Iris pigment epithelial cell (primary cell): ENCODE measurements at regions not wholly inside any gene's neighbourhood (a gene's known extent, or its start where the extent isn't known, plus 50 kb on each side); places are given as distances from the start of the nearest gene placed in this dataset.

ENCODE experiments used
- DNase-seq: peaks from one replicate; pipeline ENCODE4 v3.0.0-alpha.2; 2011; ENCODE audit warnings: low read depth

DNA sequence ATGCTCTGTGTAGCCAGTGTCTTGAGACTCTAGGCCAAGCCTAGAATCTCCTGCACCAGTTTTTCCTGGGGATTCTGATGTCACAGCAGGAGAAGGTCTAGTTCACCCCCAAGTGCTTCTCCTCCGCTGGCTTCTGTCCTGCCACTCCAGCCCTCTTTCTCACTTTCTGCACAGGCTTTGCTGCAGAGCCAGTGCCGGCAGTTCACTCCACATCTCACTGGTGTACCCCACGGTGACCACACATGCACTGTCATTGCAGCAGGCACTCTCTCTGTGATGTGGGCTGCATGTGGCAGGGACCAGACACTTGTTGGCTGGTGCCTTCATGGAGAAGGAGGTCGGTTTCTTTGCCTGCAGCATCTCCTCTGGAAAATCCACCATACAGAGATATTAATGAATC is 643.8 kb upstream of the GALNTL6 start:
- no peak for DNase-seq

DNA sequence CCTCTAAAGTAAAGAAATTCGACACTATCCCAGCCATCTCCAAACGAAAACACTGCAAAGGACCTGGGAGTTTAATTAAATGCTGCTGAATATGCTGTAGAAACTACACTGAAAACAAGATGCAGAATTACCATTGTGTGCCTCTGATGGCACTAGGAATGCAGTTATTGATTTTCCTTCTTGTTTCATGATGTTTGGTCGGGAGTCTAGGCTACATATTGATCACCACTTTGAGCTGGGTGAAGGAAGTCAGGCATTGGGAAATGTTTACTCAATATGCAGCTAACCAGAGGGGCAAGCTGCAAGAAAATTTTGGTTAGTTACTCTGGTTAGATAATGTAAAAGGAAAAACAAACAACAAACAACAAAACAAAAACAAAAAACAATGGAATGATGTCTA is 650.7 kb upstream of the GALNTL6 start:
- no peak for DNase-seq

DNA sequence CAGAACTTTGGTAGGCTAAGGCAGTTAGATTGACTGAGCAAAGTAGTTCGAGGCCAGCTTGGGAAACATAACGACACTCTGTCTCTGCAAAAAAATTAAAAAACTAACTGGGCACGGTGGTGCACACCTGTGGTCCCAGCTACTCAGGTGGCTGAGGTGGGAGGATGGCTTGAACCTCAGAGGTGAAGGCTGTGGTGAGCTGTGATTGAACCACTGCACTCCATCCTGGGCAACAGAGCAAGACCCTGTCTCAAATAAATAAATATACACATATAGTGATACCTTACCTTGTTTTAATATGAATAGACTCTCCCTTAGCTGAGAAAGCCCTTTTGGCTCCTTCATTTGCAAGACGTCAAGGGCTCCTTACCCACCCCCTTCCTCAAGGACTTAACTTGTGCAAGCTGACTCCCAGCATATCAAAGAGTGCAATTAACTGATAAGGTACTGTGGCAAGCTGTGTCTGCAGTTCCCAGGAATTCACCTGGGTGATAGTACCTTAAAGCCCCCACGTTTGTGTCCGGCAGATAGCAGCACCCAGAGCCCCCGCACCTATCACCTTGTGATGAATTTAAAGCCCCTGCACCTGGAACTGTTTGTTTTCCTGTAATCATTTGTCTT is 655.6 kb upstream of the GALNTL6 start:
- no peak for DNase-seq

DNA sequence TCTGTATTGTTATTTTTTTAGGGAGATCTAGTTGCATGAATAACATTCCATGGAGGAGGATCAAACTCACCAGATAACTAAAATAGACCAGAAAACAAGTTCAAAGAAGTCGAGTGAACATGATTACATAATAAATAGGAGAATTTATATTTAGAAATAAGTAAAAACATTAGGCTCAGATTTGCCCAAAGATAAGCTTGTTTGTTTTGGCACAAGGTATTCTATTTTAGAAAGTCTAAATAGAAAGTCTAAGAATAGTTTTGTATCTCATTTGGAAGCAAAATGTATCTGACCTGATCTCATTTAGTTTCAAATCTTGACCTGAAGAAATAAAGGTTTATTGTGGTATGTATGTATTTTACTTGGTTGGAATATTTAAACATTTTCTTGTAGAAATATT is 670.6 kb upstream of the GALNTL6 start:
- no peak for DNase-seq

DNA sequence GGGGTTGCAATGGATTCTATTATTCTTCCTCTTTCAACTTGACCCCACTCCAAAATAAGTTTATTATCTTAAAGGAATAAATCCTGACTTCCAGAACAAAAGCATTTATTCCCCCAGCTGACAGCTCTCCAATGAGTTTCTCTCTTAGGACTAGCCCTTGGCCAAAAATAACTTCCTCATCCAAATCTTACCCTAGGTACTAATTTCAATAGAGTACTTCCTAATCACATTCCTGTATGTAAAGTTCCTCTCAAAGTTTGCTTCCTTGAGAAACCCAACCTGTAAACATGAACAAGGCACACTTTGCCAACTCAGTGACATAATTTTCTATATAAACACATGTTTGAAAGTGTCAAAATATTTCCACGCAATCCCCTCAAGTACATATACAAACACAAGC is 671.2 kb upstream of the GALNTL6 start:
- no peak for DNase-seq

DNA sequence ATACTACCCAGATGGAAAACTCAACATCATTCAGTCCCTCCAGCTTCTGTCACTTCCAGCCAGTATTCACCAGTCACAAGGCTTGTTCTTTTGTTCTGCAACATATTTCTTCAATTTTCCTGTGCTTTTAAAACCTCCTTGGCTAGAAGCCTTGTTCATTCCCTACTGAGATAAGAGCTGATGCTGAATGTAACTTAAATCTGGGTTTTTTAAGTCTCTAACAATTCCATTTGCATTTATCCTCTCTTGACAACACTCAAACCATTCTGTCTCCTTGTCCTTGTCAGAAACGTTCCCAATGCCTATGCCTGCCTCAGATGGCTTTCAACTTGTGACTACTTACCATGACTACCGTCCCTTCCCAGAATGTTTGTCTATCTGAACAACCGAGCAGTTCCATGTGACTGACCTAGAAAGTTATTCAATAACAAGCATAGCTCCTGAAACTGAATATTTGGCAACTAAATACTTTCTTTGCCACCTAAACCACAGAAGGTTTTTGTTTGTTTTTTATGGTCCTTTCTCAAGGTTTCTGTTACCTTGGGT is 682.9 kb upstream of the GALNTL6 start:
- DNase-seq = no peak

DNA sequence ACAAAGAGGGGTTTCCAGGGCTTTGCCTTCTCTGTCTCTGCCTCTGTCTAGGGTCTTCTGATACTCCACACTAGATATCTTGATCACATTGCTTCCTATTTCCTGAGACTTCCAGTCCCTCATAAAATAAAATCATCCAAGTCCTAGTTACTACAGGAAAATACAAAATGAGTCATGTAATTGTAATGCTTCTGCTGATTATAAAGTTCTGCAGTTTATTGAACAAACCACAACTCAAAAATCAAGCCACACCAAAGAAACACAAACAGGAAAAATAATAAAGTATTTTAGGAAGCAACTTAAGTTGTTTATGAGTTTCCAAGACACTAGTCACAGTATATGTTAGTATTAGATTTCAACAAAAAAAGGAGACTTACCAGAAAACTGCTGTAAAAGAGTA is 695.1 kb upstream of the GALNTL6 start:
- DNase-seq = no peak

DNA sequence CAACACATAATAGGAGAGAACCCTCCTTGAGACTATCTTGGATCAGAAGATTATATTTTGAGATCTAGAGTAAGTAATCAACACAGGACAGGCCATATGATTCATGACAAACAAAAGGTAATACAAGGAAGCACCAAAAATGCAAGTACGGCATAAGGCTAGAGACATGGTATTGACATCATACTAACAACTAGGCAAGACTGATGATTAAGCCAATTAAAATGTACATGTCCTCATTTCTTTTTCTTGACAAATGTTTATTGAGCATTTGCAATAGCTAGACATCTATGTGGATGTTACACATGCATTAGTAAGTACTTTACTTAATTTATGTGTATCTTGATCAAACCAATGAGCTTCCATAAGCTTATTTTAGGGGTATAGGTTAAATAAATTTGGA is 695.7 kb upstream of the GALNTL6 start:
- DNase-seq = no peak

DNA sequence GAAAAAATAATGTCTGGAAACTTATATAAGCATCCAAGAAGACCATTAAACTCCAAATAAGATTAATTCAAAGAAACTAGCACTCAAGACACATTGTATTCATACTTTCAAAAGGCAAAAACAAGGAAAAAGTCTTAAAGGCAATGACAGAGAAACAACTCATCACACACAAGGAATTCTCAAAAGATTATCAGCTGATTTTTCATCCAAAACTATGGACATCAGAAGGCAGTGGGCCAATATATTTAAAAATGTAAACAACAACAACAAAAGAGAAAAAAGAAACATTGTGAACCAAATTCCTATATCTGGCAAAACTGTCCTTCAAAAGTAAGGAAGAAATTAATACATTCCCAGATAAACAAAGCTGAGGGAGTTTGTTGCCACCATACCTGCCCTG is 711.4 kb upstream of the GALNTL6 start:
- DNase-seq = no peak

DNA sequence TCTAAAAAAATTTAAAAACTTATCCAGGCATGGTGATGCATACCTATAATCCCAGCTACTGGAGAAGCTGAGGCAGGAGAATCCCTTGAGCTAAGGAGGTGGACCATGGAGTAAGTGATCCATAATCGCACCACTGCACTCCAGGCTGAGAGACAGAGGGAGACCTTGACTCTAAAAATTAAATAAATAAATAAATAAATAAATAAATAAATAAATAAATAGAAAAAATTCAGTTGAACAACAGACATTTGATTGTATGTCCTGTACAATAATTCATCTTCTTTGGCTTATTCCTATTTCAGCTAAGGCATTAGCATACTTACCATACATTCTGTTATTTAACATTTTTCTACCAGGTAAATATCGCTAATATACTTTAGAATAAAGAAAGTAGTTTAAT is 726.1 kb upstream of the GALNTL6 start:
- DNase-seq = no peak

DNA sequence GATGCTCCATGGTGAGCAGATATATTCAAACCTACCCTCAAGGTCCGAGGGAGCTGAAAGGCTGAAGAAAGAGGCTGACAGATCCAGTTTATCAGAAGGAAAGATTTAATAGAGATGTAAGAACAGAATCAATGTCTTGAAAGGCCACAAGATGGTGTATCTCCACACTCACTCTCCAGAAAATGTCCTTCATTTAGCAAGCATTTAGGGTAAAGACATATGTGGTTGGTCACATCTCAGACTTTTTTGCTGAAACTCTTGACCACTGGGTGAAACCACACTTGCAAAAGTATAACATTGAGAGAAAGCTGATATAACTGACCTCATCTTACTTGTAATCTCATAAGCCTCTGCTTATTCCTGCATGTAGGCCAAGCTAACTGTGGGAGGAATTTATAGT is 745.8 kb upstream of the GALNTL6 start:
- no peak for DNase-seq

DNA sequence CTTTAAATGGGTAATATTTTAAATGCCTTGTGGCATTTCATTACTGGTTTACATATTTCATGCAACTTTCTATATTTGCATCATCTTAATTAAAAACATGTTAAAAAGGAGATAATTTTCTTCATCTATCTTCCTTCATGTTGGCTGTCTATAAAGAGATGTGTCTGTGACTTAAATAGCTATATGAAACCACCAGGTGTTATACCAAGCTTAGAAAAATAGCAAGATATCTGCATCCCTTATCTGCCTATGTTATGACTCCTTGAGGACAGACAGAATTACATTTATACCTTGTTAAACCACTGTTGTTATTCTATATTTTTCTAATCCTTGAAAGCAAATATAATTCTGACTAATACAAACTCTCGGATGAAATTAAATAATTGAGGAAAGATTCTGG is 763.8 kb upstream of the GALNTL6 start:
- DNase-seq = no peak

DNA sequence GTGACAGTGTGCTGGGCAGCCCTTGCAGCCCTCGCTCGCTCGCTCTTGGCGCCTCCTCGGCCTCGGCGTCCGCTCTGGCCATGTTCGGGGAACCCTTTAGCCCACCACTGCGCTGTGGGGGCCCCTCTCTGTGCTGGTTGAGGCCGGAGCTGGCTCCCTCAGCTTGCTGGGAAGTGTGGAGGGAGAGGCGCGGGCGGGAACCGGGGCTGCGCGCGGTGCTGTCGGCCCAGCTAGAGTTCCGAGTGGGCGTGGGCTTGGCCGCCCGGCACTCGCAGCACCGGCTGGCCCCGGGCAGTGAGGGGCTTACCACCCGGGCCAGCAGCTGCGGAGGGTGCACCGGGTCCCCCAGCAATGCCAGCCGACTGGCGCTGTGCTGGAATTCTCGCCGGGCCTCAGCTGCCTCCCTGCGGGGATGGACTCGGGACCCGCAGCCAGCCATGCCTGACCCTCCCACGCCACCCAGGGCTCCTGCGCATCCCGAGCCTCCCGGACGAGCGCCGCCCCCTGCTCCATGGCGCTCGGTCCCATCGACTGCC is 770.1 kb upstream of the GALNTL6 start:
- DNase-seq = no peak

DNA sequence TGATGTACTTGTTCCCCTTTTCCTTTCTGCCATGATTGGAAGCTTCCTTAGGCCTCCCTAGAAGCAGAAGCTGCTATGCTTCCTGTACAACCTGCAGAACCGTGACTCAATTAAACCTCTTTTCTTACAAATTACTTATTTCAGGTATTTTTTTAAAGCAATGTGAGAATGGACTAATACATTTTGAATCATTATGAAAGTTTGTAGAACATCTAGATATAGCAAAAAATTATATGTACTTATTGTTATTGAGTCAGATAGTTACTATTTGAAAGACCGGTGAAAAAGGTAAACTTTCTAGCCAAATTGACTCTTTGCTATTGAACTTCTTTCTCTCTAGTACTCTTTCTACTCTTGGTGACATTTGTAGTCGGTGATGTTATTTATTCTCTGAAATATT is 777.3 kb upstream of the GALNTL6 start:
- no peak for DNase-seq

DNA sequence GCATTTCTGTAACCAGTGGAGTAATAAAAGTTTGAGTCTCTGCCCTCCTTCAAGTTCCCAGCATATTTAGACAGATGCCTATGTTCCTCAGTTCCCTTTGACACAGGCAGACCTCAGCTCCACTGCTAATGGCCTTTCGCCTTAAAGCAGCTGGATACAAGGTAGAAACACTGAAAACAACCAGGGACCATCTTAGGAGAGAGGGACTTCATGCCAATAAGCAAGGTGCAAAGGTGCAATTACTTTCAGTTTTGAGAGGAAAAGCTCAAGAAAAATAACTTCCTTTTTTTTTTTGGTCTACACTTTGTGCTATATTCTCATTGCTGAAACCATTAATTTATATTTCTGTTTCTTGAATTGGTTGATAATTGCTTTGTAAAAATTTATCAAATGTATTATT is 781.9 kb upstream of the GALNTL6 start:
- no peak for DNase-seq

DNA sequence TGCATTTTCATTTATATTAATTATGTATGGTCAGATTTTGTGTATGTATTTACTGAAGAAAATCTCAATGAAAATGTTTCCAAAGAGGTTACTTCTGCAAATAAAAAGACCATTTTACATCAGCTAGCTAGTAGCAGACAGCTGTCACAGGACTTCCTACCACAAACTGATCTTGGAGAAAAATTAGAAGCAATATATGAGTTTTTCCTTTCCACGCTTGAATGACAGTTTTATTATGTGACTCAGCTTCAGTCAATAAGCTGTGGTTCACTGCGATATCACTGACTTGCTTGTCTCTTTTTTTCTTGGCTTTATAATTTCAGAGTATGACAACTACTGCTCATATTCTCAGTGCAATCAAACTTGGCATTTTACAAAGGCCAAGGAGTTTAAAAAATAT is 787.4 kb upstream of the GALNTL6 start:
- DNase-seq = no peak

DNA sequence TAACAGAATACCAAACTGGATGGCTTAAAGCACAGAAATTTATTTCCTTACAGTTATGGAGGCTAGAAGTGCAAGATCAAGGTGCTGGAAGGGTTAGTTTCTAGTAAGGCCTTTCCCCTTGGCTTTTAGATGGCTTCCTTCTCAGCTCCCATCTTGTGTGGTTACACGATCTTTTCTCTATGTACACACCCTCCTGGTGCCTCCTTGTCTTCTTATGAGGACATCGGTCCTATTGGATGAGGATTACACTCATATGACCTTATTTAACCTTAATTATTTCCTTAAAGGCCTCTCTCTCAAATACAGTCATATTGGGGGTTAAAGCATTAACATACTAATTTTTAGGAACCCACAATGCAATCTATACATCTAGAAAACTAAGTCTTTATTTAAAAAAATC is 787.9 kb upstream of the GALNTL6 start:
- DNase-seq = no peak

DNA sequence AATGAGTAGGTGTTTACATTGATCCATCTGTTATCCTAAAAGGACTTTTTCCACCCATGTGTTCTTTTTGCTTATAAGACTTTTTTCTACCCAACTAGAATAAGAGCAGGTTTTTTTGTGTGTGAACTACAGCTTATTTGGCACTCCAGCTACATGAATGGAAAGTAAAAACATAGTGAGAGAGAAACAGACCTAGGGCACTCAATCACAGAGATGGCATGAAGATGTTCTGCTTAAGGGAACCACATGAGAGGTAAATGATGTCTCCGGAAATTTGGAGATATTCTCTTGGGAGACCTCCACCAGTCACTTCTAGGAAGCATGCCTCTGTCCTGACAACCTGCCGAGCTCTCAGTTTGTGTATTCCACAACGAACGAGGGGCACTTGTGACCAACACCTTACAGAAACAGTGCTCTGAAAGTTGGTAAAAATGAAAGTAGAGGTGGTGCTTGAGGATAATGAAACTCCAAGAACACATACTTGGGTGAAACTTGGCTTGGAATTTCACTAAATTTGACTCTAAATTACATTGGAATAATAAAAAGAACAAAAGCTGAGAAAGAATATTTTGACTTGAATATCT is 788.4 kb upstream of the GALNTL6 start:
- DNase-seq = no peak

DNA sequence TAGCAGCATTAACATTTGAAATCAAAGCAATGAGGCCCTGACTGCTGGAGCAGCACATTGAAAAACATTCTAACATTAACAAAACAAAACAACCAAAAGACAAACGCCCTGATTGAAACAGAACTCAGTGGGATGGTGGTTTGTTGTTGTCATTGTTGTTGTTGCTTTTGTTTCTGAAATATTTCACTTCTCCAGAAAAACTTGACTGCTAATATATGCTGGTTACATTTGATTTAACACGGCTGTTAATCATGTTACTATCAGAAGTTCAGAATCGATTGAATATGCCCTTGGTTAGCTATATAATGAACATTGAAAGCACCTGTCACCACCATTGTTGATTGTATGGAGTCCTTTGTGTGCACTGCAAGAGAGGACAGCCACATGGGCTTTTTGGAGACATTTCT is 790.4 kb upstream of the GALNTL6 start:
- DNase-seq = no peak

DNA sequence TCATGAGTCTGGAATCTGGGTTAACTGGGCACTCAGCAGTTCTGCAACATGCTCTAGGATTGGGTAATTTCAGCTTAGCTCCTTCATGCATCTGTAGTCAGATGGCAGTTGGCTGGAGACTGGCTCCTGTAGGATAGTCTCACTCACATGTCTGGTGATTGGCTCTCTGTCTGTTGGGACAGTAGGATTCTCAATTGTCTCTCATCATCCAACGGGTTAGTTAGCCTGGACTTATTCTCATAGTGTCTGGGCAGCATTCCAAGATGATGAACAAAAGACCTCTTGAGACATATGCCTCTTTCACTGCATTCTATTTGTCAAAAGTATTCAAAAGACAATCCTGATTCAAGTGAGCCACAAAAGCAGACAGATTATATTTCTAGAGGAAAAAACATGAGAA is 795.6 kb upstream of the GALNTL6 start:
- DNase-seq = no peak

DNA sequence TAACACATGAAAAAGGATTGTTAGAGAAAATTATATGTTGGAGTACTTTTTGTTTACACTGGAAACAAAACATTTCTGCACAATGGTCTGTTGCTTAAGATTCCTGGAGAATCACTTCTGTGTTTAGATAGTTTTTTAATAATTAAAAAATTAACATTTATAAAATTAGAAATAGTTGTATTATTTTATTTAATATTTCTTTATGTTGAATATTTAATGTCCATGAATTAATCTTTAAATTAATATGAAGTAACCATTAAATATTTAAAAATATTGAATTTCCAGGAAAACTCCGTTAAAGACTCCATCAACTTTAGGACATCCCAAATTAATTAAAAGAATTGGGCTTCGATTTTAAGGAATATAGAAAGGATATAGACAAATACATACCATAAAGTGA is 797.1 kb upstream of the GALNTL6 start:
- DNase-seq = no peak

DNA sequence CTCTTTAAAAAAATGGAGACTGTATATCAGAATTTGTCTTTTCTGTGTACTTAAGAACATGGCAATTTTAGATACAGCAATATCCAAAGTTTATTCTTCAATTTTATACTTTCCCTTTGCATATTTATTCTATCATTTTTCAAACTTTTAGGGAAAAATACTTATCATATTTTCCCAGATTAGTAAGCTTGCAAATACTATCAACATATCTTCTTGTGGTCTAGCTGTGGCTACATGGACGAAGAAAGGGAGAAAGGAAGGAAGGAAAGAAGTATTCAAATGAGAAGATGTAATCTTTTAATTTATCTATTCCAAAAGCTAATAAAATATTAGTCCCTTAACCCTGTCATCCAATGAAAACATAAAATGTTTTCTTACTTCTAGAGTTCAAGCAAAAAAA is 797.8 kb upstream of the GALNTL6 start:
- no peak for DNase-seq

DNA sequence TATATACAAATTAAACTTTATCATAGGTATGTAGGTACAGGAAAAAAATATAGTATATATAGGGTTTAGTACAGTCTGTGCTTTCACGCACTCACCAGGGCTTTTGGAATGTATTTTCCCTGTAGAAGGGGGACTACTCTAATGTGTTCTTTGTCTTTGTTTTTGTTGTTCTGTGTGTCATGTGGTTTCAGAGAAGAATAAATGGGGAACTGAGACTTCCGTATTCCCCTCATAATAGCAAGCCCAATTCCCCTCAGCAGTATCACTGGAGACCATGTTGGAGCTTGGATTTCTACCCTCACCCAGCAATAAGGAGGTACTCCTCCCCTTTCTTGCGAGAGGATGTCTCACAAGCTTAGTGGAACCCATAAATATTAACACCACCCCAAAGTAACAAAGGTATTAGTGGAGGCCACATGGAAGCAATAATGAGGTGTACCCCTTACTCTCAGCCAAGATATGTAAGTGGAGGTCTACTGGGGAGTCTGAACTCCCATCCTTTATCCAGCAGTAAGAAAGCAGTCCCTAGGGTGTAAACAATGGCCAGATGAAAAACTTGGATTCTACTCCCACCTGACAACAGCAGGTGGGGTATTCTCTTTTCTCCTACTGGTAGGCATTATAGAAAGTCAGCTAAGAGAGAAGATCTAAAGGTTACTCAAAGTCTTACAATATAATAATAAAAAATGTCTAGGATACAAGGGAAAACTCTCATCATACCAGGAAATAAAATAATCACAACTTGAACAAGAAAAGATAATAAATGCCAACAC is 805.4 kb upstream of the GALNTL6 start:
- no peak for DNase-seq
